ENCODE measurements at regions not wholly inside any gene's neighbourhood (a gene's known extent, or its start where the extent isn't known, plus 50 kb on each side); places are given as distances from the start of the nearest gene placed in this dataset.

DNA sequence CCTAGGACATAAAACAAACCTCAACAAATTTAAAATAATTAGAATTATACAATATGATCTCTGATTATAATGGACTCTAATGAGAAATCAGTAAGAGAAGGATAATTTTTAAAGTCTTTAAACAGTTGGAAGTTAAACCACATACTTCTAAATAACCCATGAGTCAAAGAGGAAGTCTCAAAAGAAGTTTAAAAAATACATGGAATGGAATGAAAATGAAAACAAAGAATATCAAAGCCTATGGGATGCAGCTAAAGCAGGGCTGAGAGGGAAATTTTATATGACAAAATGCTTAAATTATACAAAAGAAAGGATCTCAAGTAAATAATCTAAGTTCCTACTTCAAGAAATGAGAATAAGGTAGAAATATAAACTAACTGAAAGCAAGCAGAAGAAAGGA lies 460.5 kb downstream of the RPS24 start:
- no peak for DNase-seq (ENCODE audit: low read depth in 4 of 4, low spot score in 3 of 4)

GRCh38 chr10:78502210-78502936 lies 468.7 kb downstream of the RPS24 start:
- no peak for DNase-seq (ENCODE audit: low read depth in 4 of 4, low spot score in 3 of 4)

DNA sequence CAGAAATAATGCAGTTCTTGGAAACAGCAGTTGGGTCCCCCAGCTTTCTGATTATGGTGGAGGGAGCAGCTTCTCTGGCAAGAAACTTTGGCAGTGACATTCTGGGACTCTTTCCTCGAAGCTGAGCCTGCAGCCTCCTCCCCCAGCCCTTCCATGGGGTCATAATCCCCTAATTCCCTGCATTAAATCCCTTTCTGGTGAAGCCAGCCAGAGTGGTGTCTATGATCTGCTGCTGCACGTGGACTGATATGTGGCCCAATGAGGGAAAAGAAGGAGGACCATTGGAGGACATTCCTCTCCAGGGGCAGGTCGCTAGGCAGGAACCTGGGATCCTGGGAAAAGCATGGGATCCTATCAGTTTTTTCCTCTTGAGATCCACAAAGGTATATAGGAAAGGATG lies 470.5 kb downstream of the RPS24 start:
- no peak for DNase-seq (ENCODE audit: low read depth in 4 of 4, low spot score in 3 of 4)

GRCh38 chr10:78505657-78506056 lies 472.0 kb downstream of the RPS24 start:
- DNase-seq (ENCODE audit: low read depth in 4 of 4, low spot score in 3 of 4): no peak

- no peak for DNase-seq (ENCODE audit: low read depth in 4 of 4, low spot score in 3 of 4)
These were observed 473.0 kb downstream of the RPS24 start for GRCh38 chr10:78506614-78507013.

- no peak for DNase-seq (ENCODE audit: low read depth in 4 of 4, low spot score in 3 of 4)
These were observed 474.0 kb downstream of the RPS24 start for GRCh38 chr10:78507510-78508160.

GRCh38 chr10:78508955-78509748 lies 475.5 kb downstream of the RPS24 start:
- DNase-seq (ENCODE audit: low read depth in 4 of 4, low spot score in 3 of 4): no peak

DNA sequence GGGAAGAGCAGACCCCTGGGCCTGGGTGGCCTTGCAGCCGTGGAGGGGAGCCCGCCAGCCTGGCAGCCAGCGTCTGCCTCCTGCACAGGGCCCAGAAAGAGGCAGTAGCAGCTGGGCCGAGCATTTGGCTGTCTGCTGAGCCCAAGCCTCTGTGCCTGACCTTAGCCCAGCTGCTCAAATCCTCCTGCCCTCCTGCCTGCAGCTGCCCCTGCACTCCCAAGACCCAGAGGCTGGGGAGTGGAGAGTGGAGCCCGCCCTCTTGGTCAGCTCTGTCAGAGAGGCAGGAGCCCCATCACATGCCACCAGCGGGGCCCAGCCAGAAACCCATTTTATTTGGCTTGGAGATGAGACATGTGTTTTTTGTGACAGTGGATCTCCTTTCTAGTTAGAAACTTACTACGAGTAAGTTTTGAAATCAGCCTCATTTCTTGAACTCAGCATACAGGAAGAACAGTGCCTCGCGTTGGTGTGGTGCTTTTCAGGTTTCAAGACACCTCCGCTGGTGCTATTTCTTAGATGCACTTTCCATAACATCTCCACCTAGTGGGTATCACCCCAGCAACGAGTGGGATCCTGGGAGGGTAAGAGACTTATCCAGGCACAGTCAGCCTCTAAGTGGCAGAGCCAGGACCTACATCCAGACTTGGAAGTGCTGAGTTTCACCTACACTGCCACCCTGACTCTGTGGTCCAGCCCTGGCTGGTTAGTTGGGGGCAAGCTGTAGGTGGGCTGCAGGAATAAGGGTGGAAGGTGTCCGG lies 477.1 kb downstream of the RPS24 start:
- DNase-seq (ENCODE audit: low read depth in 4 of 4, low spot score in 3 of 4): no peak

DNA sequence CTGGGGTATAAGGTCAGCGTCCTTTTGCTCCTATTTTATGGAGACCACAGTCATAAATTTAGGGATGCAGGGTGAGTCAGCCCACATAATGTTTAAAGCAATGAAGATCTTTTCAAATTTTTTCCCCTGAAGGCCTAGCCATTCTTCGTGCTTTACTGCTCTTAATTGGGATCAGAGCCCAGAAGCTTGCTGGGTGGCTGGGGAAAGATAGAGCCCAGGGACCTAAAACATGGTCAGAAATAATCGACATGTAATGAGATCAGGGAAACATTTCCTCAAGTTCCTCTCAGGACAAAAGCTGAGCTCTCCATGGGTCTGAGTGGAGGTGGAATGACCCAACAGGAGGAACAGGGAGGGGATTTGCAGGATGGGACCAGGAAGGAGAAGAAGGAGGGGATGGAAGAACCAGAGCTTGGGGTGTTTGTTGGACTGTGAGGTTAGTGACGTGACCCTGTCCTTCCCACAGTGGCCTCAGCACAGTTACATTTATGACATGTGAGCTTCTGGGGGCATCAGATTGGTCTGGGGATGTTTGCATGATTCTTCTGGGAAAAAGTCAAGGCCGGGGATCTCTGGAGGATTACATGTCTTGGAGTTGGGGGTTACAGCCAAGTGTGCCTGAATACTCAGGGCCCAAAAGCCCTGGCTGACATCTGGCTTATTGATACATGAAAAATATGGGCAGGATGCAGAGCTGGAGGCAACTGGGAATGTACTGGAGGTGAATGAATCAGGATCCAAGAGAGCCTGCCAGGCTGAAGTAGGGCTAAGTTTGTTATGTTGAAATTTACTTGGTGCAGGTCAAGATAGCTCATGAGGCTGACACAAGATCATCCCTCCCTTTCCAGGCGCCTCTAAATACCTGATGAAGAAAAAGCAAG lies 477.9 kb downstream of the RPS24 start:
- no peak for DNase-seq (ENCODE audit: low read depth in 4 of 4, low spot score in 3 of 4)

GRCh38 chr10:78512205-78512550 lies 478.5 kb downstream of the RPS24 start:
- DNase-seq (ENCODE audit: low read depth in 4 of 4, low spot score in 3 of 4): no peak

DNA sequence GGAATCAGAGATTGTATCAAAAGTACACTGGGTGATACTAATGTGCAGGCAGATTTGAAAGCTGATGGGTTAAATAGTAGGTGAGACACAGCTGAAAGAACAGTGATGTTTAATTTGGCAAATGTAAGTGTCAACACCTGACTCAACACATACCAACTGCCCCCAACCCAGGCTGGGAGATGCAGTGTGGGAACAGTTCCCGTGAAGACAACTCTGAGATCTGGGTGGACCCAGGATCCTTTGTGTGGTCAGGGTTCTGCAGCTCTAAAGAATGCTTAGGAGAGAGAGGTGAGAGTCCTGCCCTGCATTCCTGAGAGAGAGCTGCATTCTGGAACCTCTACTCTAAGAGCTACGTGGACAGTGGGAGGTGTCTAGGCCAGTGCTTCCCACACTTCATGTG lies 479.7 kb downstream of the RPS24 start:
- no peak for DNase-seq (ENCODE audit: low read depth in 4 of 4, low spot score in 3 of 4)

DNA sequence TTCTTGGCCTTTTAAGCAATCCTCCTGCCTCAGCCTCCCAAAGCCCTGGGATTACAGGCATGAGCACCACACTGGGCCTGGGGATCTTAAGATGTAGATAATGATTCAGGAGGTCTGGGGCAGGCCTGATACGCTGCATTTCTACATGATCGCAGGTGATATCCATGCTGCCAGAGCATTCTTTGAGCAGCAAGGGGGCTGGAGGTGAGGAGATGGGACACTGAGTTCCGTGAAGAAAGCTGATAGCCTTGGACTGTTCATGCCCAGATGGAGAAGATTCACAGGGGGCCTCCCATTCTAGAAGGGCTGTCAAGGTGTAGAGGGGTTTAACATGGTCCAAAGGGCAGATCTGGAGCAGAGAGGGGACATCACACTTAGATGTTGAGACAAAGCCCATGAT lies 480.3 kb downstream of the RPS24 start:
- DNase-seq (ENCODE audit: low read depth in 4 of 4, low spot score in 3 of 4): no peak

- no peak for DNase-seq (ENCODE audit: low read depth in 4 of 4, low spot score in 3 of 4)
These were observed 480.8 kb downstream of the RPS24 start for GRCh38 chr10:78514459-78514858.

- no peak for DNase-seq (ENCODE audit: low read depth in 4 of 4, low spot score in 3 of 4)
These were observed 481.6 kb downstream of the RPS24 start for GRCh38 chr10:78515038-78515872.

DNA sequence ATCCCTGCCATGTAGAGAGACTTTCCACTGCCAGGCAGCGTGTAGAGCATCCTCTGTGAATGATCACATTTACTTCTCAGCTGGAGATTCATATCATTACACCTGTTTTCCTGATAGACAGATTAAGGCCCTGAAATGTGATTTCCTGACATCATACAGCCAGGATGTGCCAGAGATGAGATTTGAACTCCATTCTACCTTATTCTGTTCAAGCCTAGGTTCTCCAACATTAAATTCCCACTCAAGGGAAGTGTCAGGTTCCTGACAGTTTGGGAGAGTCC lies 482.1 kb downstream of the RPS24 start:
- DNase-seq (ENCODE audit: low read depth in 4 of 4, low spot score in 3 of 4): no peak

DNA sequence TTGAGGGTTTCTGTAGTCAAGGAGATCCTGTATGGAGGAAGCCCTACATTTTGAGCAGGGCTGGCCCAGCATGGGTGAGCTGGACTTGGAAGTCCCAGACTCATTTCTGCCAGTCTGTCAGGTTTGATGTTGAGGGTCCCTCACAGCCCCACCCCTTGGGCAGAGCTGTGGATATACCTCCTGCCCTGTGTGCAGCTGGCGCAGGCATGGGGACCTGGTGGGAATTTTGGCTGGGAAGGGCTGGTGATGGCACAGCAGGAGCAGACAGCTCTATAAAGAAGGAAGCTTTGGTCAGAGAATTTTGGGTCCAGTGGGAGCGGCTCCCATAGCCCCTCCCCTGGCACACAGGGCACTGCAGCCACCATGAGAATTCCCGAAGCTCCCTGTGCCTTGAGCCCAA lies 482.6 kb downstream of the RPS24 start:
- DNase-seq (ENCODE audit: low read depth in 4 of 4, low spot score in 3 of 4): no peak

GRCh38 chr10:78516756-78517155 lies 483.1 kb downstream of the RPS24 start:
- DNase-seq (ENCODE audit: low read depth in 4 of 4, low spot score in 3 of 4): no peak

- DNase-seq (ENCODE audit: low read depth in 4 of 4, low spot score in 3 of 4): no peak
These were observed 484.6 kb downstream of the RPS24 start for GRCh38 chr10:78518224-78518623.

DNA sequence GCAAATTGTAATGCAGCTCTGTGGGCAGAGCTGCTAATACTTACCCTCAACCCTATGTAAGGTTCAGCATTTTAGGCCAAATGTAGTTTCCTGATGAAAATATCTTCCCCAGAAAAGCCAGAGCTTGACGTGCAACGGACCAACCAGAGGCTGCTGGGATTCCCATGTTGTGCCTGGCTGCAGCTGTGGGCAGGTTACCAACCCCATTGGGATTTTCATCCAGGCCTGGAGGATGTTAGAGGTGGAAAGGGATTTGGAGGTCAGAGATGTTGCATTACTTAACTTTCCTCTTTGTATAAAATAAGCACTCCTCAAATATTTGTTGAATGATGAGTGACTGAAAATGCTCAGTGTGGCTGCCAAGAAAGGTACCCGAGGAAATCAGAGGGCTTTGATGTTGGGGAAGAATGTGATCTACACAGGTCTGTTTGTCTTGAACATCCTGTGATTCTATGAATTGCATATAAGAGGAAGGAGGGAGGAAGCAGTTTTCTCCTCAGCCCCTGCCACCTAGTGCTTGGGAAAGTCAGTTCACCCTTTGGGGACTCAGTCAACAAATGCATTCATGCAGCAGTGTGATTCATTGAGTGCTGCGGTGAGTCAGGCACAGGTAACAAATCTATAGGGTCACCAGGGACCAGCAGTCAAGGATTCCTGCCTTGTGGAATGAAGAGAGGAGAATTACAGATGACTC lies 487.2 kb downstream of the RPS24 start:
- DNase-seq (ENCODE audit: low read depth in 4 of 4, low spot score in 3 of 4): no peak

Data from left renal pelvis (tissue), 4 donors.